ENCODE measurements at regions not wholly inside any gene's neighbourhood (a gene's known extent, or its start where the extent isn't known, plus 50 kb on each side); places are given as distances from the start of the nearest gene placed in this dataset.

GRCh38 chr12:30428098-30428497 lies 267.6 kb downstream of the IPO8 start:
- no peak for DNase-seq

- DNase-seq: no peak
Measured at GRCh38 chr12:30427555-30427954, 268.1 kb downstream of the IPO8 start.

- no peak for DNase-seq
Measured at GRCh38 chr12:30425445-30425844, 270.2 kb downstream of the IPO8 start.

GRCh38 chr12:30423330-30423729 lies 272.3 kb downstream of the IPO8 start:
- DNase-seq: no peak

GRCh38 chr12:30422844-30423243 lies 272.8 kb downstream of the IPO8 start:
- no peak for DNase-seq

- DNase-seq: no peak
Measured at GRCh38 chr12:30420561-30420960, 275.1 kb downstream of the IPO8 start.

- no peak for DNase-seq
Measured at GRCh38 chr12:30417697-30418231, 277.9 kb downstream of the IPO8 start.

- no peak for DNase-seq
Measured at GRCh38 chr12:30416631-30417030, 279.0 kb downstream of the IPO8 start.

- DNase-seq: no peak
Measured at GRCh38 chr12:30415777-30416176, 279.9 kb downstream of the IPO8 start.

- DNase-seq: no peak
Measured at GRCh38 chr12:30414507-30414906, 281.2 kb downstream of the IPO8 start.

- DNase-seq: no peak
Measured at GRCh38 chr12:30400349-30400748, 295.3 kb downstream of the IPO8 start.

GRCh38 chr12:30399859-30400258 lies 295.8 kb downstream of the IPO8 start:
- no peak for DNase-seq

- DNase-seq: no peak
Measured at GRCh38 chr12:30396576-30396975, 299.1 kb downstream of the IPO8 start.

GRCh38 chr12:30395190-30395589 lies 300.5 kb downstream of the IPO8 start:
- DNase-seq: no peak

GRCh38 chr12:30391766-30392366 lies 303.8 kb downstream of the IPO8 start:
- no peak for DNase-seq

- DNase-seq: no peak
Measured at GRCh38 chr12:30385706-30386105, 310.0 kb downstream of the IPO8 start.

- no peak for DNase-seq
Measured at GRCh38 chr12:30384976-30385375, 310.7 kb downstream of the IPO8 start.

- DNase-seq: no peak
Measured at GRCh38 chr12:30378307-30378706, 317.4 kb downstream of the IPO8 start.

GRCh38 chr12:30364822-30365221 lies 330.8 kb downstream of the IPO8 start:
- DNase-seq: no peak

- DNase-seq: no peak
Measured at GRCh38 chr12:30361145-30361544, 334.5 kb downstream of the IPO8 start.

GRCh38 chr12:30358671-30359070 lies 337.0 kb downstream of the IPO8 start:
- no peak for DNase-seq

GRCh38 chr12:30357766-30358490 lies 337.7 kb downstream of the IPO8 start:
- no peak for DNase-seq

- no peak for DNase-seq
Measured at GRCh38 chr12:30345744-30346471, 349.8 kb downstream of the IPO8 start.

- no peak for DNase-seq
Measured at GRCh38 chr12:30330565-30330964, 365.1 kb downstream of the IPO8 start.

All from suppressor macrophage treated with lipopolysaccharide for 4 hours (primary cell).